HG03521 (cell line): ENCODE measurements at regions not wholly inside any gene's neighbourhood (a gene's known extent, or its start where the extent isn't known, plus 50 kb on each side); places are given as distances from the start of the nearest gene placed in this dataset.
"Not testable (repeated sequence)": the region's sequence is repeated elsewhere in the genome, so short reads cannot be mapped to it uniquely, and the experiment has no call there.

Experiments
- ATAC-seq: cut with Tn5 transposase; IDR thresholded peaks from one replicate; pipeline ENCODE4 v1.9.1; 2021; ENCODE audit warnings: mild to moderate bottlenecking, moderate library complexity; ENCODE audit not compliant: unreplicated experiment

DNA sequence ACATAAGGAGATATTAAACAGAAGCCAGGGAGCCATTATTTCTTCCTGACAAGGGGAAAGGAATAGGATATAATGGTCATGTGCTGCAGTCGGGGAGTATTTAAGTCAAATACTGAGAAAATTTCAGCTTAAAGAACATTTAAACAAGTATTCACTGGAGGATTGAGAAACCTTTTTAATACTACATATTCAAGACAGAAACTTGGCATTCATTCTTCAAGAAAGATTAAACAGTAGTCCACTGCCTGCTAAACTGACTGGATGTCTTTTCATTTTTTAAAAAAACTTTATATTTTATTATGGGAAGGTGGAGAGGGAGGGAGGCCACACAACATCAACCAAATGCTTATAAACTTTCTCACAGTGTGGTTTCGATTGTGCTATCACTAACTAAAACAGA is 107.4 kb upstream of the CBLB start:
- no peak for ATAC-seq

- ATAC-seq: no peak
Measured at GRCh38 chr3:105979961-105980360, 111.1 kb upstream of the CBLB start.

DNA sequence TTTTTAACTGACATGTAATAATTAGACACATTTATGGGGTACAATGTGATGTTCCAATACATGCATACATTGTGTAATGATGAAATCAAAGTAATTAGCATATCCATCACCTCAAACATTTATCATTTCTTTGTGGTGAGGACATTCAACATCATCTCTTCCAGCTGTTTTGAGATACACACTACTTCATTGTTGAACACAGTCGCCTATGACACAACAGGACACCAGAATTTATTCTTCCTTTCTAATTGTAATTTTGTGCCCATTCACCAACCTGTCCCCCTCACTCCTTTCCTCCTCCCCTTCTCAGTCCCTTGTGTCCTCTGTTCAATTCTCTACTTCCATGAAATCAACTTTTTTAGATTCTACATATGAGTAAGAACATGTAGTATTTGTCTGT is 113.4 kb upstream of the CBLB start:
- ATAC-seq: no peak

- ATAC-seq: no peak
Measured at GRCh38 chr3:105984837-105985236, 116.0 kb upstream of the CBLB start.

DNA sequence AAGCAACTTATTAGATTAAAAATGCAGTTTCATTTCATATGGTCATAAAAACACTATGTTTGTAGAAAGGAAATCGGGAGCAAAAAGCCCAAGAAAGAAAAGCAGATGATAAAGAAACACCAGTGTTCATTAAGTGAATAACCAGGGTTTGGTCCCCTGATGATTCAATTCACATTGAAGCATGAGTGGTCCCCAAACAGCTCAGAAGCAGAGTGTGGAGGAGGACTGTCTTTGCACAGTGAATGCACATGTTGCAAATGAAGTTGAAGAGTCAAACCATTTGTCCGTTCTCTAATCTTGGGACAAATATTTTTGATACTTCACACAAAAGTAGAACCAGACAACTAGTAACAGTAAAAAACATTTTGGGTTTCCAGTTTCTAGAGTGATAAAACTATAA is 117.5 kb upstream of the CBLB start:
- not testable (repeated sequence) for ATAC-seq

- ATAC-seq: no peak
Measured at GRCh38 chr3:105987809-105988208, 119.0 kb upstream of the CBLB start.

DNA sequence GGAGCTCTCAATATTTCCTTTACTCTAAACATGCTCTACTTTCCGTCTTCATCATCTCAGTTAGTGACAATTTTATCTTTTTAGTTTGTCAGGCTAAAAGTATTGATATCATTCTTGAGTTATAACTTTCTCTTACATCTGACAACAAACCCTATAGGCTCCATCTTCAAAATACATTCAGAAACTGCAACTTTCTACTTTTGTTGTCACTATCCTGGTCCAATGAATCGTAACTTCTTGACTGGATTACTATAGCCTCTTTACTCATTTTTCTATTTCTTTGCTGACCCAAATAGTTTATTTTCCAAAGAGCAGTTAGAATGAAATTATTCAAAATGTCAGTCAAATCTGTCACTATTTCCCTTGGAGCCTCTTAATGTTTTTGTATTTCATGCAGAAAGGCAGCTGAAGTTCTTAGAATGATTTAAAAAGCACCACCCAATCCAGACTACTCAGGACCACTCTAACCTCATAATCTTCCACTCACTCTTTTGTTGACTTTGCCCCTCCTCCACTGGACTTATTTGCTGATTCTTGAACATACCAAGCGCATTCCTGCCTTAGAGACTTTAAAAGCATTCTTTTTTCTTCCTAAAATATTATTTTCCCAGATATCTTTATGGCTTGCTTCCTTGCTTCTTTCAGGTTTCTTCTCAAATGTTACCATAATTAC is 119.9 kb upstream of the CBLB start:
- ATAC-seq: no peak

DNA sequence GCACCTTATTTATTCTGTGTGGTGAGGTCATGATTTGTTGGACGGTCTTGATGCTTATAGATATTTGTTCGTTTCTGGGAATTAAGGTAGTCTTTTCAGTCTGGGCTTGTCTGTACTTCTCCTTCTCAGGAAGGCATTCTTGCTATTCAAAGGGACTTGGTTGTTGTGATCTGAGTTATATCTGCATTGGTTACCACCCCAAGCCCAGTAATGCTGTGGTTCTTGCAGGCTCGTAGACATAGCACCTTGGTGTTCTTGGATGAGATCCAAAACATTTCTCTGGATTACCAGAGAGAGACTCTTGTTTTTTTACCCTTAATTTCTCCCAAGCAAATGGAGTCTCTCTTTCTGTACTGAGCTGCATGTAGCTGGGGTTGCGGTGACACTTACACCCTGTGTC is 128.0 kb upstream of the CBLB start:
- ATAC-seq: no peak

DNA sequence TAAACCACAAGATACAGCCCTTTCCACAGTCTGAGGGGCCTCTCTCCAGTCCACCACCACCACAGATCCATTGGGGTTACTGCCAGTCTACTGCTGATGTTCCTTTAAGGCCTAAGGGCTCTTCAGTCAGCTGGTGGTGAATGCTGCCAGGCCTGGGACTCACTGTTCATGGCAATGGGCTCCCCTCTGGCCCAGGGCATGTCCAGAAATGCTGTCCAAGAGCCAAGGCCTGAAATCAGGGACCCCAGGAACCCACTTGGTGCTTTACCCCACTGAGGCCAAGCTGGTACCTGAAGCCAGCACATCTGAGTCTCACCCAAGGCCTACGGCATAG is 128.6 kb upstream of the CBLB start:
- no peak for ATAC-seq

- ATAC-seq: no peak
Measured at GRCh38 chr3:105997800-105998526, 129.2 kb upstream of the CBLB start.

GRCh38 chr3:105999856-106000255 is 131.0 kb upstream of the CBLB start:
- ATAC-seq: no peak

GRCh38 chr3:106001923-106002322 is 133.1 kb upstream of the CBLB start:
- no peak for ATAC-seq

- ATAC-seq: no peak
Measured at GRCh38 chr3:106004137-106004681, 135.4 kb upstream of the CBLB start.

DNA sequence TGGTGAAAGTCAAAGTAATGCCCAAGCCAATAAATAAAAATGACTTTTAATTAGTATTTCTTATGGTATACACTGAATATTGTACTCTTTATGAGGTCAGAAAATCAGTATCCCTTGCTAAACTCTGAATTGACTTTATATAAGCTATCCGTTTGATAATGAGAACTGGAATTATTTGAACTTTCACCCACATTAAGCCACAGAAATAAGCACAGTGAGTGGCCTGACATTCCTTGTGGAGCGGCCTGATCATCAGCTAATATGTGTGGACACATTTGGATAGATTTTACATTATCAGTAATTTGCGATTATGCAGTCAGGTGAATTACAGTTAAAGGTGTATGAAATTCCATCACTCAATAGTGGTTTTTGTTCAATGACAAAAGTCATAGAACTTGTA is 136.0 kb upstream of the CBLB start:
- no peak for ATAC-seq

DNA sequence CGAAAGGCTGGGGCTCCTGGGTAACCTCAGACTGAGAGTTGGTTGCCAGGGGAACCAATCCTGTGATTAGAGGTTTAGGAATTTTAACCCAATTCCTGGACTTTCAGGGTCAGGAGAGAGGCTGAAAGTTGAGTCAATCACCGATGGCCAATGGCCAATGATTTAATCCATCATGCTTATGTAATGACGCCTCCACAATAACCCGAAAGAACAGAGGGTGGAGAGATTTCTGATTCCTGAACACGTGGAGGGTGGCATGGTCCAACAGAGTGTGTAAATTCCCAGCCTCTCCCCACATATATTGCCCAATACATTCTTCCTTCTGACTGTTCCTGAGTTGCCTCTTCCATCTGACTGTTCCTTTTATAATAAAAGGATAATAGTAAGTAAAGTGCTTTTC is 137.2 kb upstream of the CBLB start:
- ATAC-seq: no peak

- ATAC-seq: no peak
Measured at GRCh38 chr3:106006571-106006970, 137.8 kb upstream of the CBLB start.

GRCh38 chr3:106007512-106007911 is 138.7 kb upstream of the CBLB start:
- no peak for ATAC-seq

GRCh38 chr3:106008766-106009165 is 140.0 kb upstream of the CBLB start:
- ATAC-seq: no peak

- ATAC-seq: no peak
Measured at GRCh38 chr3:106010829-106011228, 142.0 kb upstream of the CBLB start.

DNA sequence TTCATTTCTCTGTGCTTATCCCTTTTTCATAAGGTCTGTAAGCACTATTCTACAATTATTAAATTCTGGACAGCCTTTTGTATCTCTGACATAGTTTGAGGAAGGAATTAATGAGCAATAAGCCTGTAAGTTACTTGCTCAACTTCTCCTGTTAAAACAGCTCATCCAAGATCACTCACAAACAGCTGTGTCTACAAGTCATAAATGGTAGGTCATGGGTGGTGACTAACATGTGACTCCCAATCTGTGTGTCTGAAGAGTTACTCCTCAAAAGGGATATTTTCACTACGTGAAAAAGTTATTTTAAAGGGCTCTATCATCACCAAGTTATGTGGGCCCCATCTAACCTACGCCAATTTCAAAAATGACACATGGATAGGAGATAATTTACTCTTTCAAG is 145.2 kb upstream of the CBLB start:
- ATAC-seq: no peak

- no peak for ATAC-seq
Measured at GRCh38 chr3:106014518-106014917, 145.7 kb upstream of the CBLB start.

- no peak for ATAC-seq
Measured at GRCh38 chr3:106014971-106015370, 146.2 kb upstream of the CBLB start.

GRCh38 chr3:106018102-106018501 is 149.3 kb upstream of the CBLB start:
- no peak for ATAC-seq
